GM21447 (cell line): ENCODE measurements at regions not wholly inside any gene's neighbourhood (a gene's known extent, or its start where the extent isn't known, plus 50 kb on each side); places are given as distances from the start of the nearest gene placed in this dataset.

Source experiments
- ATAC-seq: cut with Tn5 transposase; IDR thresholded peaks from one replicate; pipeline ENCODE4 v1.9.1; 2021; ENCODE audit not compliant: unreplicated experiment

DNA sequence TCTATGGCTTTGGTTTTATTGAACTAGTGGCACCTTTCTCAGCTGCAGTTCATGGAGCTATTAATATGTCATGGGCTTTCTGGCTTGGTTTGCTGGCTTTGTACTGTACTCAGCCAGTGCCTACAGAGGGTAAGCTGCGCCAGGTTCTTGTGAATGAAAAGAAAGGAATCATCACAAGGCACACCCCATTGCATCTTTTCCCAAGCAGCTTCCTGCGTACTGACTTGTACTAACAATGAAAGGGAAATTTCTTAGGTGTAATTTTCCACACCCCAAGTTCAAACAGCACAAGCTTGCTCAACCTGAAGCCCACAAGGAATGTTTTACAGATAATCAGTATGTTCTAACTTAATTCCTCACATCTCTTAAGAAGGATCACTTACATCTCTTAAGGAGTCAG, 78.0 kb upstream of the TNFSF18 start:
- no peak for ATAC-seq

GRCh38 chr1:173127369-173128307, 76.9 kb upstream of the TNFSF18 start:
- no peak for ATAC-seq

DNA sequence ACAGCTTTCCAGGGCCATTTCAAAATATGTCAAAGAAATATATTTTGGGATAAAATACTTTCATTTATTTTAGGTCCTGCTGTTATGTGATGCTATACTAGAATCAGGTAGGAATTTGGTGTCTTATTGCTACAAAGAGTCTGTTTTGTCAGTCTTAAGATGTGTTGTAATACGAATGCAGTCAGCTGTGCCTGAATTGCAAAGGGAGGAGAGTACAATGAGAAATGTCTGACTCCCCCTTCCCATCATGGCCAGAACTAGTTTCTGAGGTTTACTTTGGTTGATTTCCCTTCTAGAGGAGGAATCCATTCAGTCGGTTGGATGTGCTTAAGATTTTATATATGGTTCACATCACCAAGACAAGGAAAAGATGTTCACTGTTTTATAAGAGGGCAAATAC, 75.7 kb upstream of the TNFSF18 start:
- no peak for ATAC-seq

DNA sequence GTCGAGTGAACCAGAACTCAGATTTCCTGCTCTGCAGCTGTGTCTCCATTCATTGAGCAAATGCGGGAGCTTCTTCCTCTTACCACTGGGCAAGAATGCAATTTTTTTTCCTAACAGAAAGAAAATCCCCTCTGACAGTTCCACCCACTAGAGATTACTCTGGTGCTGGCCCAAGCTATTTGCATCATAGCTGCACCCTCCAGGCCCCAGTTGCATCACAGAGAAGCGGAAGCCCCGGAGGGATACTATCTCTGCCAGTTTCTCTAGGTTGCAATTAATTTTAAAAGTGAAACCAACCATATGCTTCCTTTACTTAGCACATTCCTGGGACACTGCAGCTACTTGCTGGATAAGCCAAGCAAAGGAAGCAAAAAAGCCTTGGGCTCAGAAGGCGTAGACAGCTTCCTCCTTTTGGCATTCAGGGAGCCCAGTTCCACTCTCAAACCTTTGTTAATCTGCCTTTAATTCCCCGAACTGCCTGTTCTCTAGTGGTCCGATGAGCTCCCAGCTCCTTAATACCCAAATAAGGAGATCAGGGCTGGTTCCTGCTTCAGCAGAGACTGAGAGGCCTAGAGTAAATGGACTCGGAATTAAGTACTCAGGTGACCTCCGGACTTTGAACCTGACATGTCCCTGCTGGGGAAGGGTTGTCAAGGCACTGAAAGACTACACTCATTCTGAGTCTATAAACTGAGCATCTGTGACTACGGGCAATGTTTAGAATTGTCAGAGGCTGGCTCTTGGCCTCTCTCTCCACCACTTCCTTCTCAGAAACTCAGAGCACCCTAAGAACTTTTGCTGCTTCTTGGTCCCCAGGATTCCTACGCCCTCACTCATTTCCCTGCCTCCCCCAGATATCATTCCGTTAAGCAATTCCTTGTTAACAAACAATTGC, 72.5 kb upstream of the TNFSF18 start:
- ATAC-seq: no peak

- no peak for ATAC-seq
Measured at GRCh38 chr1:173122344-173122935, 71.7 kb upstream of the TNFSF18 start.

DNA sequence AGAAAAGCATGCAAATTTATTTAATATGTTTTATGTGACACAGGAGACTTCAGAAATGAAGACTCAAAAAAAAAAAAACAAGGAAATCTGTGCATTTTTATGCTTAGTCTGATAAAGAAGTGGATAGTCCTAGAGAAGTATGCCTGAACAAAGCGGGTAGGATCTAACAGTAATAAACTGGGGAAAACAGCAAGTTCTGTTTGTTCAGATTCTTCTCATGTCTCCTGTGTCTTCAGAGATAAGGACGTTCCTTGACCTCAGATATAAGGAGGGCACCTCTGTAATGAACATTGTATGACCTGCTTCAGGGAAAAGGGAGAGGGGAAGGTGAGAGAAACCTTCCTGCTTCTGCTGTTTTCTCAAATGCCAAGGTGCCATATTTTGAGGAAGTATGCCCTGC, 67.7 kb upstream of the TNFSF18 start:
- ATAC-seq: no peak

GRCh38 chr1:173117761-173118160, 67.0 kb upstream of the TNFSF18 start:
- ATAC-seq: no peak

DNA sequence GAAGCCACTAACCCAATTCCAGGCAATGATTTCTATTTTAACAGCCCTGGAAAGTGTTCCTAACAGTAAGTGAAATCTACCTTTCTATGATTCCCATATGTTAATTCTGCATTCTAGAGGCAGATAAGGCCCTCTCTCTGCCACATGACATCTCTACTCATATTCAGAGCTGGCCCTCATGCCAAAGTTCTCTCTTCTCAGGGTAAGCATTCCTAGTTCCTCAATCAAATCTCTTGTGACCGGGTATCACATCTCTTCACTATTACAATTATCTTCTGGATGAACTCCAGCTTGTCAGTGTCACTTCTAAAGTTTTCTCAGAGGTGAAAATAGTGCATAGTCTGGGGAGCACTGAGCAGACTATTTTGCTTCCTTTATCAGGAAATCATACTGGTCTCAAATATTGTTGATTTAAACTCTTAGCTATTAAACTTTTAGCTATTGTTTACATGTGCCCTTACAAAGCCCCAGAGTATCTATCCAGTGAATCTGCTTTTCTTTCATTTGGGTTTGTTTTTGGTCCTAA, 66.4 kb upstream of the TNFSF18 start:
- ATAC-seq: no peak

- no peak for ATAC-seq
Measured at GRCh38 chr1:173114346-173114745, 63.6 kb upstream of the TNFSF18 start.

DNA sequence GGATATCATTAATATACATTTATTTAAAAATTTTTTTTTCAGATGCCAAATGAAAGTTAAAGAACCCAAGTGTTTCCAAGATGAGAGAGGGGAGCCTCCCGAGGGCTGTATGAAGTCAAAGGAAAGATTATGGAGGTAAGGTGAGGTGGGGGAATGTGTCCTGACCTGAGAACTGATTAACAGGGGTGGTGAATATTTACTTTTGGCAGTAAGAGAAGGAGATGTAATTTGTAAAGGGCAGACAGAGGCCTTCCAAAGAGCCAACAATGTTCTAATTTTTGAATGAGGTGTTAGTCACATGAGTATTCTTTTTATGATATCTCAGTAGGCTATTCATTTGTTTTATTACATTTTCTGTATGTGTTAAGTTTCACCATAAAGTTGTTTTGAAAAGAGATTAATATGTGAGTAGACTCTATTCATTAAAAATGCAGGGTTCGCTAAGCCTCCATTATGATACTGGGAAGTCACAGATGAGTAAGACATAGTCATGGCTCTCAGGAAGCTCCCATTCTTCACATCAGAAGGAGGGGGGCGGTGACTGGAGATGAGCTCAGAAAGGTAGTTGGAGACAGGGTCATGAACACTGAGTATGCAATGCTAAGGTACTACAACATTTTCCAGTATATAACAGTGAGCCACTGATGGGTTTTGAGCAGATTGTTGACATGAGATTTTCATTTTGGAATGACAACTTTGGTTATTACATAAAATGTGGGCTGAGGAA, 62.4 kb upstream of the TNFSF18 start:
- no peak for ATAC-seq

DNA sequence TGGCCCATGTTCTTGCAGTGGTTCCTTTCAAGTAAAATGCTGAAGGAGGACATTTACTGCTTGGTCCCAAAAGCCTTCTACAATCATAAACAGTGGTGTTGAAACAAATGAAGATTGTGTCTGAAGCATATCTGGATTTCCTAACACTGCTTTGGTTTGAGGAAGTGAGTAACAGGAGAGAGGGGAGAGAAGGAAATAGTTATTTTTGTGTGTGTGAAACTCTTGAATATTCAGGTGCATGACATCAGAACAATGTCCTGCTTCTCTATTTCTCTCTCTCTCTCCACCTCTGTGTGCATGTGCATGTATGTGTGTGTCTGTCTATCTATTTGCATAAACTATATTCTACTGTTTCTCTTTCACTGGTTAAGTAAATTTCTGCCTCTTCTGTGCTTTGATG, 61.4 kb upstream of the TNFSF18 start:
- ATAC-seq: peak; percentile 97

DNA sequence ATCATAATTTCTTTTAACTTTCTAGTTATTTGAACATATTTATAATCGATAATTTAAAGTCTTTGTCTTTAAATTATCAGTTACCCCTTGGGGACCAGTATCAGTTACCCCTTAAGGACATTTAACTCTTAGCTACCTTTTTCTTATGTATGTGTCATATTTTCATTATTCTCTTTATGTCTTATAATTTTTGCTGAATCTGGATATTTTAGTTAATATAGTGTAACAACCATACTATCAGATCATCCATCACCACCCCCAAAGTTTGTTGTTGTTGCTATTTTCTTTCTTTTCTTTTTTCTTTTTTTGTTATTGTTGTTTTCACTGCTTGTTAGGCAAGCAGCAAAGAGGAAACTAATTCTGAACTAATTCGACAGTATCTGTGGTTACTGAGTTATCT, 57.0 kb upstream of the TNFSF18 start:
- no peak for ATAC-seq

- no peak for ATAC-seq
Measured at GRCh38 chr1:173103006-173103405, 52.3 kb upstream of the TNFSF18 start.

DNA sequence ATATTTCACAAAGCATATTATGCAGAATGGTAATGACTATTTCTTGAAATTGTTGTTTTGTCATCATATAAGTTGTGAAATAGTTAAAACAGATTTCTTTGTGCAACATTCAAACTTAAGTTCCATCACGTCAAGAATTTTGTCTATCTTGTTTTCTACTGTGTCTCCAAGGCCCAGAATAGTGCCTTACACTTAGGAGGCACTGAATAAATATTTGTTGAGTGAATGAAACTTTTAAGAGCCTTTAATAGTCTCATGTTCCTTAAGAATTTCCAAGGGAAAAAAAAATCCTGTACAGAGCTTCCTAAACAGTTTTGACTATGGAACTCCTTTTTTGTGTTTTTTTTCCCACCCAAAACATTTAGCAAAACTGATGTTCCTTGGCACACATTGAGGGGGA, 50.8 kb upstream of the TNFSF18 start:
- ATAC-seq: no peak

DNA sequence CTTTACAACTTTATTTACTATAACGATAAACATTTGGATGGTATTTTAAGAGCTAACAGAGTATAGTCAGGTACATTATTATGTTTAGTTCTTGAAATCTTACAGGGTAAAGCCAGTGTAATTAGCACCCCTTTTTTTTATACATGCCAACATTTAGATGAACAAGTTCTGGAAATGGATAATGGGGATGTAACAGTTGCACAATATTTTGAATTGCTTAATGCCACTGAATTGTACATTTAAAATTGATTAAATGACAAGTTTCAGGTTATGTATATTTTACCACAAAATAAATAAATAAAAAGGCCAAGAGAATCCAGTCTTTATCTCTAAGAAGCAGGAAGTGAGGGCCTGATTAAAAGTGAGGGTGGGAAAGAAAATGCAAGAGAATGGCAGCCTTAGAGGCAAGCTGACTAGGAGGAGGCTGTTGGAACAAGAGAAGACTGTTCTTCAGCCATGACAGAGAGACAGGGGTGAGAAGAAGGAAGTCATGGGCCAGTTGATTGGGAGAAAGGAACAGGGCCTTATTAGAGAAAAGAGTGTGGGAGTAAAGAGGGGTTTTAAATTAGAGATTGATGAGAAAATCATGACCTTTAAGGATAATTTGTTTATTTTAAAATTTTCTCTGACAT, 49.9 kb upstream of the TNFSF18 start:
- ATAC-seq: no peak
